ENCODE measurements at regions not wholly inside any gene's neighbourhood (a gene's known extent, or its start where the extent isn't known, plus 50 kb on each side); places are given as distances from the start of the nearest gene placed in this dataset.

GRCh38 chr9:2390028-2390427 is 231.6 kb upstream of the VLDLR start:
- H3K27ac ChIP-seq (ENCODE audit: low read depth), result no peak overlapping the region
- Mint-ChIP-seq H3K4me3 (no peak overlapping the region), H3K4me1 (peaks cover 4% of the 10 kb centered on the region; the same call in 1 of the 3 replicates), H3K9me3 (peaks cover 35% of the 10 kb centered on the region), H3K27ac (no peak overlapping the region), H3K36me3 (ENCODE audit: low read depth) (peaks cover 24% of the 10 kb centered on the region), H3K27me3 (ENCODE audit: insufficient read depth, low read depth, poor library complexity) (no peaks in the 10 kb centered on the region)
- H3K4me2 ChIP-seq, result no peak overlapping the region
- H3K36me3 ChIP-seq (ENCODE audit: insufficient read depth), result no peaks in the 10 kb centered on the region
- no peak for DNase-seq (ENCODE audit: low spot score)
- H2AFZ ChIP-seq, result no peak overlapping the region
- no peaks in the 10 kb centered on the region for H3K79me2 ChIP-seq (replicated peaks; ENCODE audit: insufficient read depth)
- H3K4me3 ChIP-seq, result no peak overlapping the region
- no peaks in the 10 kb centered on the region; the same call in 1 of the 2 replicates for H3K9me2 ChIP-seq (ENCODE audit: insufficient read depth)
- H4K20me1 ChIP-seq (replicated peaks; ENCODE audit: insufficient read depth), result no peaks in the 10 kb centered on the region
- H3F3A ChIP-seq (replicated peaks; ENCODE audit: low read depth), result no peaks in the 10 kb centered on the region
- TF ChIP-seq JUNB (IDR thresholded peaks at IDR 0.05; ENCODE audit: unreplicated experiment), result no peak
- TF ChIP-seq EZH2 (IDR thresholded peaks at IDR 0.05; ENCODE audit: low read depth, unreplicated experiment), result no peak
- no peak for TF ChIP-seq NANOG (IDR thresholded peaks at IDR 0.05; ENCODE audit: borderline replicate concordance)
- no peak for TF ChIP-seq CREB1 (CRISPR knock-in tag; IDR thresholded peaks at IDR 0.05; ENCODE audit: low read depth)
- no peak for TF ChIP-seq POLR2AphosphoS5 (IDR thresholded peaks at IDR 0.05; ENCODE audit: low read depth)
- TF ChIP-seq, protein P1, sequence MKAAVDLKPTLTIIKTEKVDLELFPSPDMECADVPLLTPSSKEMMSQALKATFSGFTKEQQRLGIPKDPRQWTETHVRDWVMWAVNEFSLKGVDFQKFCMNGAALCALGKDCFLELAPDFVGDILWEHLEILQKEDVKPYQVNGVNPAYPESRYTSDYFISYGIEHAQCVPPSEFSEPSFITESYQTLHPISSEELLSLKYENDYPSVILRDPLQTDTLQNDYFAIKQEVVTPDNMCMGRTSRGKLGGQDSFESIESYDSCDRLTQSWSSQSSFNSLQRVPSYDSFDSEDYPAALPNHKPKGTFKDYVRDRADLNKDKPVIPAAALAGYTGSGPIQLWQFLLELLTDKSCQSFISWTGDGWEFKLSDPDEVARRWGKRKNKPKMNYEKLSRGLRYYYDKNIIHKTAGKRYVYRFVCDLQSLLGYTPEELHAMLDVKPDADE (IDR thresholded peaks at IDR 0.05), result no peak
- no peak for TF ChIP-seq ZNF462 (CRISPR knock-in tag; IDR thresholded peaks at IDR 0.05)
- no peak for TF ChIP-seq ZNF331 (CRISPR knock-in tag; IDR thresholded peaks at IDR 0.05; ENCODE audit: low read depth)
- TF ChIP-seq ZNF114 (CRISPR knock-in tag; IDR thresholded peaks at IDR 0.05), result no peak
- TF ChIP-seq EZH2phosphoT487 (IDR thresholded peaks at IDR 0.05; ENCODE audit: unreplicated experiment), result no peak
- no peak for TF ChIP-seq STAT1 (IDR thresholded peaks at IDR 0.05; ENCODE audit: unreplicated experiment)
- TF ChIP-seq, protein P2, sequence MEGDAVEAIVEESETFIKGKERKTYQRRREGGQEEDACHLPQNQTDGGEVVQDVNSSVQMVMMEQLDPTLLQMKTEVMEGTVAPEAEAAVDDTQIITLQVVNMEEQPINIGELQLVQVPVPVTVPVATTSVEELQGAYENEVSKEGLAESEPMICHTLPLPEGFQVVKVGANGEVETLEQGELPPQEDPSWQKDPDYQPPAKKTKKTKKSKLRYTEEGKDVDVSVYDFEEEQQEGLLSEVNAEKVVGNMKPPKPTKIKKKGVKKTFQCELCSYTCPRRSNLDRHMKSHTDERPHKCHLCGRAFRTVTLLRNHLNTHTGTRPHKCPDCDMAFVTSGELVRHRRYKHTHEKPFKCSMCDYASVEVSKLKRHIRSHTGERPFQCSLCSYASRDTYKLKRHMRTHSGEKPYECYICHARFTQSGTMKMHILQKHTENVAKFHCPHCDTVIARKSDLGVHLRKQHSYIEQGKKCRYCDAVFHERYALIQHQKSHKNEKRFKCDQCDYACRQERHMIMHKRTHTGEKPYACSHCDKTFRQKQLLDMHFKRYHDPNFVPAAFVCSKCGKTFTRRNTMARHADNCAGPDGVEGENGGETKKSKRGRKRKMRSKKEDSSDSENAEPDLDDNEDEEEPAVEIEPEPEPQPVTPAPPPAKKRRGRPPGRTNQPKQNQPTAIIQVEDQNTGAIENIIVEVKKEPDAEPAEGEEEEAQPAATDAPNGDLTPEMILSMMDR (conservative IDR thresholded peaks at IDR 0.05; ENCODE audit: low read depth in 2 of 2), result no peak
- TF ChIP-seq, protein P3, sequence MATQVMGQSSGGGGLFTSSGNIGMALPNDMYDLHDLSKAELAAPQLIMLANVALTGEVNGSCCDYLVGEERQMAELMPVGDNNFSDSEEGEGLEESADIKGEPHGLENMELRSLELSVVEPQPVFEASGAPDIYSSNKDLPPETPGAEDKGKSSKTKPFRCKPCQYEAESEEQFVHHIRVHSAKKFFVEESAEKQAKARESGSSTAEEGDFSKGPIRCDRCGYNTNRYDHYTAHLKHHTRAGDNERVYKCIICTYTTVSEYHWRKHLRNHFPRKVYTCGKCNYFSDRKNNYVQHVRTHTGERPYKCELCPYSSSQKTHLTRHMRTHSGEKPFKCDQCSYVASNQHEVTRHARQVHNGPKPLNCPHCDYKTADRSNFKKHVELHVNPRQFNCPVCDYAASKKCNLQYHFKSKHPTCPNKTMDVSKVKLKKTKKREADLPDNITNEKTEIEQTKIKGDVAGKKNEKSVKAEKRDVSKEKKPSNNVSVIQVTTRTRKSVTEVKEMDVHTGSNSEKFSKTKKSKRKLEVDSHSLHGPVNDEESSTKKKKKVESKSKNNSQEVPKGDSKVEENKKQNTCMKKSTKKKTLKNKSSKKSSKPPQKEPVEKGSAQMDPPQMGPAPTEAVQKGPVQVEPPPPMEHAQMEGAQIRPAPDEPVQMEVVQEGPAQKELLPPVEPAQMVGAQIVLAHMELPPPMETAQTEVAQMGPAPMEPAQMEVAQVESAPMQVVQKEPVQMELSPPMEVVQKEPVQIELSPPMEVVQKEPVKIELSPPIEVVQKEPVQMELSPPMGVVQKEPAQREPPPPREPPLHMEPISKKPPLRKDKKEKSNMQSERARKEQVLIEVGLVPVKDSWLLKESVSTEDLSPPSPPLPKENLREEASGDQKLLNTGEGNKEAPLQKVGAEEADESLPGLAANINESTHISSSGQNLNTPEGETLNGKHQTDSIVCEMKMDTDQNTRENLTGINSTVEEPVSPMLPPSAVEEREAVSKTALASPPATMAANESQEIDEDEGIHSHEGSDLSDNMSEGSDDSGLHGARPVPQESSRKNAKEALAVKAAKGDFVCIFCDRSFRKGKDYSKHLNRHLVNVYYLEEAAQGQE (IDR thresholded peaks at IDR 0.05; ENCODE audit: unreplicated experiment), result no peak
- no peaks in the 10 kb centered on the region for H3K4me1 ChIP-seq (ENCODE audit: insufficient read depth)
- no peaks in the 10 kb centered on the region for H3K27me3 ChIP-seq (ENCODE audit: insufficient read depth)
- ATAC-seq, result no peak
